WERI-Rb-1 (cell line): ENCODE measurements at regions not wholly inside any gene's neighbourhood (a gene's known extent, or its start where the extent isn't known, plus 50 kb on each side); places are given as distances from the start of the nearest gene placed in this dataset.

Experiments used
- DNase-seq: peaks from one replicate; pipeline ENCODE4 v3.0.0-alpha.2; 2020
- H3K27ac ChIP-seq: fragments of 250-450 bp; sonication (Bioruptor Pico); 2 replicates; pipeline ENCODE4 v1.5.1; 2020; ENCODE audit warnings: mild to moderate bottlenecking, moderate library complexity
- H3K27me3 ChIP-seq: fragments of 250-450 bp; sonication (Bioruptor Pico); 2 replicates; pipeline ENCODE4 v1.5.1; 2021; ENCODE audit warnings: mild to moderate bottlenecking, low read depth, moderate library complexity; ENCODE audit not compliant: insufficient read depth, severe bottlenecking
- H3K36me3 ChIP-seq: fragments of 250-450 bp; sonication (Bioruptor Pico); 2 replicates; pipeline ENCODE4 v1.5.1; 2020; ENCODE audit warnings: mild to moderate bottlenecking, moderate library complexity
- H3K4me3 ChIP-seq: 2 replicates; pipeline ENCODE4 v1.5.1; 2011; ENCODE audit warnings: low read depth, mild to moderate bottlenecking, control low read depth, low read length
- H3K9me3 ChIP-seq: fragments of 250-450 bp; sonication (Bioruptor Pico); 2 replicates; pipeline ENCODE4 v1.5.1; 2021; ENCODE audit warnings: mild to moderate bottlenecking, moderate library complexity; ENCODE audit not compliant: severe bottlenecking
- TF ChIP-seq, protein P1 (sequence below): IDR thresholded peaks from 2 replicates; pipeline ENCODE4 v1.5.1; 2011; ENCODE audit warnings: low read depth, mild to moderate bottlenecking, control low read depth, inconsistent platforms, low read length

DNA sequence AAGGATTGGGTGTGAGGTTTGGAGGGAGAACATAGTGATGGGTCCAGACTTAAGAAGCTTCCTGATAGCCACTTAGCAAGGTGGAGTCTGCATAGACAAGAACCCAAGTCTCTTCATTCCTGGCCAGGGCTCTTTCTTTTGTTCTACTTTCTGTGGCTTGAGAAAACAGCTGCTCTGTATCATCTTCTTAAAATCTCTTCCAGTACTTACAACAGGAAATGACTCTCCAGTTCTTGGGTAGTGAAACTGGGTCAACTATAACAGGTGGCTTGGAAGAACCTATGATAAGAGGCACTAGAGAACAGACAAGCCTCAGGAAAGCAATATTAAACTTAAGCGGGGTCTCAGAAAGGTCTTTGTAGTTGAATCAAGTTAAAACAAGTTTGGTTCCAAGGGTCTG, 148.1 kb upstream of the USP24 start:
- no peaks in the 10 kb centered on the region for H3K9me3 ChIP-seq
- no peak overlapping the region for H3K27ac ChIP-seq
- TF ChIP-seq, protein P1, sequence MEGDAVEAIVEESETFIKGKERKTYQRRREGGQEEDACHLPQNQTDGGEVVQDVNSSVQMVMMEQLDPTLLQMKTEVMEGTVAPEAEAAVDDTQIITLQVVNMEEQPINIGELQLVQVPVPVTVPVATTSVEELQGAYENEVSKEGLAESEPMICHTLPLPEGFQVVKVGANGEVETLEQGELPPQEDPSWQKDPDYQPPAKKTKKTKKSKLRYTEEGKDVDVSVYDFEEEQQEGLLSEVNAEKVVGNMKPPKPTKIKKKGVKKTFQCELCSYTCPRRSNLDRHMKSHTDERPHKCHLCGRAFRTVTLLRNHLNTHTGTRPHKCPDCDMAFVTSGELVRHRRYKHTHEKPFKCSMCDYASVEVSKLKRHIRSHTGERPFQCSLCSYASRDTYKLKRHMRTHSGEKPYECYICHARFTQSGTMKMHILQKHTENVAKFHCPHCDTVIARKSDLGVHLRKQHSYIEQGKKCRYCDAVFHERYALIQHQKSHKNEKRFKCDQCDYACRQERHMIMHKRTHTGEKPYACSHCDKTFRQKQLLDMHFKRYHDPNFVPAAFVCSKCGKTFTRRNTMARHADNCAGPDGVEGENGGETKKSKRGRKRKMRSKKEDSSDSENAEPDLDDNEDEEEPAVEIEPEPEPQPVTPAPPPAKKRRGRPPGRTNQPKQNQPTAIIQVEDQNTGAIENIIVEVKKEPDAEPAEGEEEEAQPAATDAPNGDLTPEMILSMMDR, result no peak
- no peaks in the 10 kb centered on the region for H3K27me3 ChIP-seq
- no peak for DNase-seq
- H3K36me3 ChIP-seq, result no peaks in the 10 kb centered on the region
- no peak overlapping the region for H3K4me3 ChIP-seq

DNA sequence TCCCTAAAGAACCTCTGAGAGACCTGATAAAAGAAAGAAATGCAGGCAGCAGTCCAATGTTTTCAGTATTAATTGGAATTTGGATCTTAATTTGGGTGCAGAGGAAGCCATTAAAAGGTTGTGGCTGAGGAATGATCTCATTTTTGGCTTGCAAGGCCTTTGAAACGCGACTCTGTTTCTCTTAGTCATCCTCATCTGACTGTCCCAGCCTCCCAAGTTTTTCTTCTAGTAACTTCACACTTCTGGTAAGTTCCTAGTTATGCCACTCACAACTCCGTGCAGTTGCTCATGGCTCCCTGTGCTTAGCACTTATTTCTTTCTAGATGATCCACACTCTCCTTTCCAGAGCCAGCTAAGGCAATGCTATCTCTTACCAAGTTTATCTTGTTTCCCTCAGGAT, 147.4 kb upstream of the USP24 start:
- H3K4me3 ChIP-seq, result no peak overlapping the region
- TF ChIP-seq, protein P1, result no peak
- H3K9me3 ChIP-seq, result no peaks in the 10 kb centered on the region
- no peaks in the 10 kb centered on the region for H3K27me3 ChIP-seq
- no peaks in the 10 kb centered on the region for H3K36me3 ChIP-seq
- DNase-seq, result no peak
- no peak overlapping the region for H3K27ac ChIP-seq

DNA sequence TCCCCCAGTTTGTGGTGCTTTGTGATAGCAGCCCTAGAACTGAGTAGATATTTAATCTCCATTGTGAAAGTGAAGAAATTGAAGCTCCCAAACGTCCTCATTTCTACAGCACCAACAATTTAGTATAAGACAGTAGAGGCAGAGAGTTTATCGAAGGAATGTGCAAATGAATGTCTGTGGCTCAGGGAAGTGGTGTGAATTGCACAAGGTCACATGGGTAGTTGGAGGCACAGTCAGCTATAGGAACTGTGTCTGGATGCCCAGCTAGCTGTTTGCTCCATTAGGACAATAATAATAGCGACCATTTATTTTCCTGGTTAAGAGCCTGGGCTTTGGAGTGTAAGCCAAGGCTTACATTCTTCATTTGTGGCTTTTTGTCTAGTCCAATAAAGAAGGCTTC, 144.4 kb upstream of the USP24 start:
- TF ChIP-seq, protein P1, result no peak
- no peak for DNase-seq
- no peak overlapping the region for H3K27ac ChIP-seq
- H3K9me3 ChIP-seq, result no peaks in the 10 kb centered on the region
- no peak overlapping the region for H3K4me3 ChIP-seq
- H3K36me3 ChIP-seq, result no peaks in the 10 kb centered on the region
- H3K27me3 ChIP-seq, result no peaks in the 10 kb centered on the region

DNA sequence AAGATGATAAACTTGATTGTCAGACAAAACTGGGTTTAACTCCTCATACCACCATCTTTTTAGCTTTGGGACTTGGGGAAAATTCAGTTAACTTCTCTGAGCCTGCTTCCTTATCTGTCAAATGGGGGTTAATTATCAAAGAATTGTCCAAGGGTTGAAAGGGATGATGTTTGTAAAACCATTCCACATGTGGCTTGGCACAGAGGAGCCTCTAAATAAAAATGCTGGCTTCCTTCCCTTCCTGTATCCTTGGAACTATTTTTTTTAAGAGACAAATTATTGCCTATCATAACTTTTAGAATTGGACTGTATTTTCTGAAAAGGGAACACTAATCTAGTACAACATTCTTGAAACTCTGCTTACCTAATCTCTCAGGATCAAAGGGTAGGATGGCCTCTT, 143.4 kb upstream of the USP24 start:
- H3K9me3 ChIP-seq, result no peaks in the 10 kb centered on the region
- no peaks in the 10 kb centered on the region for H3K36me3 ChIP-seq
- no peak overlapping the region for H3K4me3 ChIP-seq
- TF ChIP-seq, protein P1, result no peak
- H3K27ac ChIP-seq, result no peak overlapping the region
- DNase-seq, result no peak
- no peaks in the 10 kb centered on the region for H3K27me3 ChIP-seq

DNA sequence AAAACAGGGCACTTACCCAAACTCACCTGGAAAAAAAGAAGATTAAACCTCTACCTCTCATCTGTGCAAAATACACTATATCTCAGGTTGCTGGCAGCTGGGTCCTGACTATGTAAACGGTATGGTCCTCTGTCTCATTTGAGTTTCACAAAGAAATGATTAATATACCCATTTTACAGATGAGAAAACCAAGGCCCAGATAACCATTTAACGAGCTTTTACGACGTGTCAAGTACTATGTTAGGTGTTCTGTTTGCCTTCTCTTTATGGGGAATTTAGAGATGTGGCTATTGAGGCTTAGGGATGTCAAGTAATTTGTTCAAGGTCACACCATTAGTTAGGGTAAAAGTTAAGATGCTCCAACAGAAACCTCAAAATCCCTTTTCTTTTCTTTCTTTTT, 140.4 kb upstream of the USP24 start:
- H3K36me3 ChIP-seq, result no peaks in the 10 kb centered on the region
- H3K9me3 ChIP-seq, result no peaks in the 10 kb centered on the region
- no peak overlapping the region for H3K27ac ChIP-seq
- no peak overlapping the region for H3K4me3 ChIP-seq
- peaks cover 14% of the 10 kb centered on the region for H3K27me3 ChIP-seq
- DNase-seq, result no peak
- TF ChIP-seq, protein P1, result no peak
